Body of pancreas (tissue), 4 donors: ENCODE measurements at regions not wholly inside any gene's neighbourhood (a gene's known extent, or its start where the extent isn't known, plus 50 kb on each side); places are given as distances from the start of the nearest gene placed in this dataset.

Source experiments
- ATAC-seq: fragments of 150-250 bp; one replicate; pipeline ENCODE4 v1.9.1; 2016
- DNase-seq, 4 donors: peaks; one replicate each; pipeline ENCODE4 v3.0.0-alpha.2; 2019
- H3K27ac ChIP-seq, 4 donors: fragments of 200-600 bp; sonication (generic); 1 replicate in 3 of 4; 2 replicates in 1 of 4; pipeline versions ENCODE4 v1.5.1 to v1.6.1; 2016 to 2019; ENCODE audit warnings: mild to moderate bottlenecking in 1 of 4, mixed read lengths in 1 of 4, moderate library complexity in 1 of 4
- H3K27me3 ChIP-seq, 2 donors: fragments of 200-600 bp; sonication (generic); one replicate each; pipeline ENCODE4 v1.6.0; 2016; ENCODE audit warnings: mild to moderate bottlenecking in 1 of 2
- H3K36me3 ChIP-seq, 2 donors: fragments of 200-600 bp; sonication (generic); replicated peaks in 1 of 2; 2 replicates each; pipeline ENCODE4 v1.5.1; 2016; ENCODE audit warnings: low read depth in 2 of 2; ENCODE audit not compliant: insufficient read depth in 1 of 2
- H3K4me1 ChIP-seq: fragments of 200-600 bp; sonication (generic); one replicate; pipeline ENCODE4 v1.6.0; 2016
- H3K4me3 ChIP-seq, 2 donors: fragments of 200-600 bp; sonication (generic); 1 replicate in 1 of 2; 2 replicates in 1 of 2; pipeline ENCODE4 v1.5.1; 2016 to 2019
- H3K9me3 ChIP-seq, 3 donors: fragments of 200-600 bp; sonication (generic); 1 replicate in 2 of 3; 2 replicates in 1 of 3; pipeline ENCODE4 v1.5.1; 2016
- CTCF ChIP-seq, 7 experiments: fragments of 450-650 bp in 4 of 7; fragments of 200-600 bp in 3 of 7; sonication (generic) in 3 of 7; IDR thresholded peaks; one replicate each; pipeline ENCODE4 v1.5.1; 2016 to 2019; ENCODE audit warnings: antibody characterized with exemption in 7 of 7
- POLR2A ChIP-seq, 3 donors: fragments of 450-650 bp; IDR thresholded peaks; one replicate each; pipeline ENCODE4 v1.6.1; 2016; ENCODE audit warnings: antibody characterized with exemption in 3 of 3, mild to moderate bottlenecking in 2 of 3
- WGBS, 2 donors: methylation state at CpG; one replicate each; pipeline ENCODE4 v1.1.5; 2017; 5-methylcytosine and 5-hydroxymethylcytosine counted together
- intact Hi-C: fragments of 100-400 bp; cut with DNase I; formaldehyde crosslinking; loops from one replicate; pipeline ENCODE4 v1.15.1; 2023

- Histone ChIP-seq H3K36me3 (no peaks in the 10 kb centered on the region), H3K27me3 (no peaks in the 10 kb centered on the region), H3K4me1 (no peaks in the 10 kb centered on the region), H3K9me3 (no peaks in the 10 kb centered on the region), H3K4me3 (no peak overlapping the region), H3K27ac (no peak overlapping the region)
- WGBS, 2 donors = 87 to 91% methylated on average over 4 of the region's 4 CpGs
- DNase-seq (no peak), ATAC-seq (no peak)
- TF ChIP-seq CTCF (IDR thresholded peaks at IDR 0.05) = no peak
- no peak for TF ChIP-seq POLR2A (IDR thresholded peaks at IDR 0.05)
- intact Hi-C loops = no loop called here
Measured at GRCh38 chr1:71245246-71245645, 164.4 kb upstream of the ZRANB2 start.

GRCh38 chr1:71242239-71242638 is 161.4 kb upstream of the ZRANB2 start:
- no peaks in the 10 kb centered on the region for H3K9me3 ChIP-seq
- intact Hi-C loops = no loop called here
- no peak overlapping the region for H3K27ac ChIP-seq
- no peaks in the 10 kb centered on the region for H3K27me3 ChIP-seq
- DNase-seq (no peak), ATAC-seq (no peak)
- H3K36me3 ChIP-seq = no peaks in the 10 kb centered on the region
- no peaks in the 10 kb centered on the region for H3K4me1 ChIP-seq
- WGBS, 2 donors = 85 to 91% methylated on average over 1 of the region's 1 CpG
- no peak overlapping the region for H3K4me3 ChIP-seq
- TF ChIP-seq POLR2A (IDR thresholded peaks at IDR 0.05) = no peak
- no peak for TF ChIP-seq CTCF (IDR thresholded peaks at IDR 0.05)

GRCh38 chr1:71240656-71241055 is 159.8 kb upstream of the ZRANB2 start:
- Histone ChIP-seq H3K4me1 (no peaks in the 10 kb centered on the region), H3K27ac (no peak overlapping the region), H3K9me3 (no peaks in the 10 kb centered on the region), H3K4me3 (no peak overlapping the region), H3K27me3 (no peaks in the 10 kb centered on the region), H3K36me3 (no peaks in the 10 kb centered on the region)
- ATAC-seq = no peak
- TF ChIP-seq POLR2A (IDR thresholded peaks at IDR 0.05) (no peak), CTCF (IDR thresholded peaks at IDR 0.05) (no peak)
- no peak for DNase-seq
- intact Hi-C loops = no loop called here
- 94 to 100% methylated on average over 1 of the region's 1 CpG for WGBS, 2 donors

GRCh38 chr1:71236503-71236902 is 155.7 kb upstream of the ZRANB2 start:
- Histone ChIP-seq H3K27me3 (no peaks in the 10 kb centered on the region), H3K27ac (no peak overlapping the region), H3K36me3 (no peaks in the 10 kb centered on the region), H3K4me3 (no peak overlapping the region), H3K9me3 (no peaks in the 10 kb centered on the region), H3K4me1 (no peaks in the 10 kb centered on the region)
- WGBS, 2 donors = 65 to 71% methylated on average over 2 of the region's 2 CpGs
- TF ChIP-seq CTCF (IDR thresholded peaks at IDR 0.05) = no peak
- no peak for TF ChIP-seq POLR2A (IDR thresholded peaks at IDR 0.05)
- DNase-seq = no peak
- intact Hi-C loops = no loop called here
- no peak for ATAC-seq

- intact Hi-C loops = no loop called here
- ATAC-seq = no peak
- no peak for TF ChIP-seq CTCF (IDR thresholded peaks at IDR 0.05)
- no peak for TF ChIP-seq POLR2A (IDR thresholded peaks at IDR 0.05)
Measured at GRCh38 chr1:71233645-71234044, 152.8 kb upstream of the ZRANB2 start.

More at GRCh38 chr1:71233645-71234044, 152.8 kb upstream of the ZRANB2 start:
- Histone ChIP-seq H3K27ac (no peak overlapping the region), H3K27me3 (no peaks in the 10 kb centered on the region), H3K36me3 (no peaks in the 10 kb centered on the region), H3K4me3 (no peak overlapping the region), H3K4me1 (no peaks in the 10 kb centered on the region), H3K9me3 (no peaks in the 10 kb centered on the region)
- 95 to 97% methylated on average over 1 of the region's 1 CpG for WGBS, 2 donors
- DNase-seq = no peak
